ENCODE measurements at regions not wholly inside any gene's neighbourhood (a gene's known extent, or its start where the extent isn't known, plus 50 kb on each side); places are given as distances from the start of the nearest gene placed in this dataset.

DNA sequence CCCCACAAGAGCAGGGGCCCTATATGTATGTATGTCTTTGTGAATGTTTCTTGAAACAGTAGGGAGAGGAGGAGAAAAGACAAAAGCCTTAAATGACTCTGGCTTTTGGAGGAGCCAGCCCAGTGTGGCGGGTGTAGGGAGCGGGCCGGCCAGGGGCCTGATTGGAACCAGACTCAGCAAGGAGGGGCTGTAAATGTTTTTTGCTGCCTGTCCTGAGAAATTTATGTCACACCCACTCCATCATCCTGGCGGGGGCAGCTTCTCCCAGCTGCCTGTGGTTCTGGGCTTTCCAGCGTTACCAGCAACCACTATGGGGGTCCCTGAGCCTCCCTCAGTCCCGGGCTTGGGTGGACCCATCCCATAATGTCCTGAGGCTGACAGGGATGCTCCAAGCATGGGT is 130.8 kb downstream of the PJA1 start:
- H3K4me3 Mint-ChIP-seq: no peak overlapping the region
- ChIA-PET POLR2A (no interaction called here), CTCF (no interaction called here)
- no peaks in the 10 kb centered on the region for H3K27me3 Mint-ChIP-seq
- Histone ChIP-seq H3K27ac (ENCODE audit: low read depth in 1 of 2, low read length in 2 of 2) (no peak overlapping the region), H3K4me1 (ENCODE audit: insufficient read depth, low read length) (no peaks in the 10 kb centered on the region), H3K36me3 (ENCODE audit: insufficient read depth, low read length) (no peaks in the 10 kb centered on the region), H3K4me3 (ENCODE audit: low read length) (no peak overlapping the region), H3K9me3 (ENCODE audit: control insufficient read depth in 1 of 2, insufficient read depth in 1 of 2, low read length in 2 of 2) (no peaks in the 10 kb centered on the region), H3K27me3 (ENCODE audit: control insufficient read depth in 1 of 2, insufficient read depth in 2 of 2, low read length in 2 of 2) (no peaks in the 10 kb centered on the region)
- H3K27ac Mint-ChIP-seq: no peak overlapping the region
- ATAC-seq (ENCODE audit: poor library complexity) (no peak), DNase-seq (no peak)
- no peaks in the 10 kb centered on the region for H3K4me1 Mint-ChIP-seq (ENCODE audit: low read depth)
- intact Hi-C loops (cut with DNase I, micrococcal nuclease): no loop called here
- no peaks in the 10 kb centered on the region for H3K9me3 Mint-ChIP-seq
- no peaks in the 10 kb centered on the region for H3K36me3 Mint-ChIP-seq (ENCODE audit: low read depth)
- TF ChIP-seq, protein P1, sequence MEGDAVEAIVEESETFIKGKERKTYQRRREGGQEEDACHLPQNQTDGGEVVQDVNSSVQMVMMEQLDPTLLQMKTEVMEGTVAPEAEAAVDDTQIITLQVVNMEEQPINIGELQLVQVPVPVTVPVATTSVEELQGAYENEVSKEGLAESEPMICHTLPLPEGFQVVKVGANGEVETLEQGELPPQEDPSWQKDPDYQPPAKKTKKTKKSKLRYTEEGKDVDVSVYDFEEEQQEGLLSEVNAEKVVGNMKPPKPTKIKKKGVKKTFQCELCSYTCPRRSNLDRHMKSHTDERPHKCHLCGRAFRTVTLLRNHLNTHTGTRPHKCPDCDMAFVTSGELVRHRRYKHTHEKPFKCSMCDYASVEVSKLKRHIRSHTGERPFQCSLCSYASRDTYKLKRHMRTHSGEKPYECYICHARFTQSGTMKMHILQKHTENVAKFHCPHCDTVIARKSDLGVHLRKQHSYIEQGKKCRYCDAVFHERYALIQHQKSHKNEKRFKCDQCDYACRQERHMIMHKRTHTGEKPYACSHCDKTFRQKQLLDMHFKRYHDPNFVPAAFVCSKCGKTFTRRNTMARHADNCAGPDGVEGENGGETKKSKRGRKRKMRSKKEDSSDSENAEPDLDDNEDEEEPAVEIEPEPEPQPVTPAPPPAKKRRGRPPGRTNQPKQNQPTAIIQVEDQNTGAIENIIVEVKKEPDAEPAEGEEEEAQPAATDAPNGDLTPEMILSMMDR (IDR thresholded peaks at IDR 0.05): no peak

DNA sequence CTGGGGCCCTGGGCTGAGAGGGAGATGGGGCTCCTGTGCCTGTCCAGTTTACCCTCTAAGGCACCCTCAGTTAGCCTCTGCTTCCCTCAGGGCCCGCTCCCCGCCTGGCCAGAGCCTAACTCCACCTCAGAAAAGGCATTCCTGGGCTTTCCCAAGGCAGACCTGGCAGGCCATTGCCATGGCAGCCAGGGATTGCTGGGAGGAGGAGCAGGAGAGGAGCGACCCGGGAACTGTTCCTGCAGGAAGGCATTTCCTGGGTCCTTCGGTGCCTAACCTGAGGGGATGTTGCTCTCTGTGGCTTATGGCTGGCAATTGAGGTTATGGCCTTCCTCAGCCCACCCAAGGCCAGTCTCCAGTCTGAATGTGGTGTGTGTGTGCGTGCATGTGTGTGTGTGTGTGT is 131.3 kb downstream of the PJA1 start:
- ATAC-seq (ENCODE audit: poor library complexity): no peak

DNA sequence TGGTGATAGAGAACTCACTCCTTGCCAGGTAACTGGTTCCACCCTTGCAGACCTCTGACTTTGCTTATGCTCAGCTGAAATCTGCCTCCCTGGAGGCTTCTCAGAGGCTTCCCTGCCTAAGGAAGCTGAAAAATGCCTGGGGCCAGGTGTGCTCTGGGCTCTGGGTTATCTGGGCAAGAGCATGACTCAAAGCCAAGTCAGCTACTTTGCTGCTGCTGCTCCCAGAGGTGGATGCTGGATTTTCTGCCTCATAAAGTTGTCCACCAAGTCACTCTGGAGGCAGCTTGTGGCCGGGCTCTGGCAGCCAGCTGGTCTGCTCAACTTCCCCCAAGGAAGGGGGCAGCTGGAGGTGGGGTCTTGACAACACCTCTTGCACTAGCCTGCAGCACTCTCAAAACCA is 132.7 kb downstream of the PJA1 start:
- no peak for ATAC-seq (ENCODE audit: poor library complexity)
- no peaks in the 10 kb centered on the region for H3K27me3 ChIP-seq (ENCODE audit: control insufficient read depth in 1 of 2, insufficient read depth in 2 of 2, low read length in 2 of 2)
- no peak overlapping the region for H3K27ac Mint-ChIP-seq
- H3K4me3 Mint-ChIP-seq: no peak overlapping the region
- no peaks in the 10 kb centered on the region for H3K36me3 Mint-ChIP-seq (ENCODE audit: low read depth)
- H3K9me3 ChIP-seq (ENCODE audit: control insufficient read depth in 1 of 2, insufficient read depth in 1 of 2, low read length in 2 of 2): no peaks in the 10 kb centered on the region
- H3K4me3 ChIP-seq (ENCODE audit: low read length): no peak overlapping the region
- H3K9me3 Mint-ChIP-seq: no peaks in the 10 kb centered on the region
- ChIA-PET CTCF (no interaction called here), POLR2A (no interaction called here)
- intact Hi-C loops (cut with DNase I, micrococcal nuclease): no loop called here
- no peaks in the 10 kb centered on the region for H3K4me1 Mint-ChIP-seq (ENCODE audit: low read depth)
- no peaks in the 10 kb centered on the region for H3K36me3 ChIP-seq (ENCODE audit: insufficient read depth, low read length)
- no peaks in the 10 kb centered on the region for H3K27me3 Mint-ChIP-seq
- H3K4me1 ChIP-seq (ENCODE audit: insufficient read depth, low read length): no peaks in the 10 kb centered on the region
- no peak for DNase-seq
- TF ChIP-seq, protein P1 (IDR thresholded peaks at IDR 0.05): no peak
- no peak overlapping the region for H3K27ac ChIP-seq (ENCODE audit: low read depth in 1 of 2, low read length in 2 of 2)

More for the DNA sequence above, 131.3 kb downstream of the PJA1 start:
- H3K9me3 ChIP-seq (ENCODE audit: control insufficient read depth in 1 of 2, insufficient read depth in 1 of 2, low read length in 2 of 2): no peaks in the 10 kb centered on the region
- H3K27ac ChIP-seq (ENCODE audit: low read depth in 1 of 2, low read length in 2 of 2): no peak overlapping the region
- Mint-ChIP-seq H3K4me3 (no peak overlapping the region), H3K9me3 (no peaks in the 10 kb centered on the region), H3K27ac (no peak overlapping the region), H3K27me3 (no peaks in the 10 kb centered on the region), H3K36me3 (ENCODE audit: low read depth) (no peaks in the 10 kb centered on the region), H3K4me1 (ENCODE audit: low read depth) (no peaks in the 10 kb centered on the region)
- no peak for DNase-seq
- TF ChIP-seq, protein P1 (IDR thresholded peaks at IDR 0.05): no peak
- CTCF ChIA-PET: no interaction called here
- H3K36me3 ChIP-seq (ENCODE audit: insufficient read depth, low read length): no peaks in the 10 kb centered on the region
- H3K27me3 ChIP-seq (ENCODE audit: control insufficient read depth in 1 of 2, insufficient read depth in 2 of 2, low read length in 2 of 2): no peaks in the 10 kb centered on the region
- intact Hi-C loops (cut with DNase I, micrococcal nuclease): no loop called here
- H3K4me1 ChIP-seq (ENCODE audit: insufficient read depth, low read length): no peaks in the 10 kb centered on the region
- POLR2A ChIA-PET: no interaction called here
- H3K4me3 ChIP-seq (ENCODE audit: low read length): no peak overlapping the region
